ENCODE measurements at regions not wholly inside any gene's neighbourhood (a gene's known extent, or its start where the extent isn't known, plus 50 kb on each side); places are given as distances from the start of the nearest gene placed in this dataset.

GRCh38 chr9:90012949-90013348, 408.1 kb downstream of the GADD45G start:
- no peak for DNase-seq

- no peak for DNase-seq
Observed at GRCh38 chr9:90013778-90014177, 409.0 kb downstream of the GADD45G start.

GRCh38 chr9:90014421-90014820, 409.6 kb downstream of the GADD45G start:
- no peak for DNase-seq

- DNase-seq, result no peak
Observed at GRCh38 chr9:90016272-90016671, 411.5 kb downstream of the GADD45G start.

- DNase-seq, result no peak
Observed at GRCh38 chr9:90017679-90018078, 412.9 kb downstream of the GADD45G start.

GRCh38 chr9:90018688-90019087, 413.9 kb downstream of the GADD45G start:
- no peak for DNase-seq

GRCh38 chr9:90019626-90020025, 414.8 kb downstream of the GADD45G start:
- DNase-seq, result no peak

- DNase-seq, result no peak
Observed at GRCh38 chr9:90020276-90020871, 415.6 kb downstream of the GADD45G start.

- no peak for DNase-seq
Observed at GRCh38 chr9:90021216-90021906, 416.5 kb downstream of the GADD45G start.

GRCh38 chr9:90022474-90022873, 417.7 kb downstream of the GADD45G start:
- DNase-seq, result no peak

- DNase-seq, result no peak
Observed at GRCh38 chr9:90023861-90024260, 419.0 kb downstream of the GADD45G start.

GRCh38 chr9:90024409-90024808, 419.6 kb downstream of the GADD45G start:
- DNase-seq, result no peak

GRCh38 chr9:90024823-90025222, 420.0 kb downstream of the GADD45G start:
- no peak for DNase-seq

- DNase-seq, result no peak
Observed at GRCh38 chr9:90025816-90026215, 421.0 kb downstream of the GADD45G start.

- no peak for DNase-seq
Observed at GRCh38 chr9:90027296-90027790, 422.5 kb downstream of the GADD45G start.

- no peak for DNase-seq
Observed at GRCh38 chr9:90029386-90029785, 424.6 kb downstream of the GADD45G start.

- no peak for DNase-seq
Observed at GRCh38 chr9:90029996-90030395, 425.2 kb downstream of the GADD45G start.

- DNase-seq, result no peak
Observed at GRCh38 chr9:90032296-90033027, 427.6 kb downstream of the GADD45G start.

- no peak for DNase-seq
Observed at GRCh38 chr9:90033028-90033650, 428.3 kb downstream of the GADD45G start.

- no peak for DNase-seq
Observed at GRCh38 chr9:90034071-90034470, 429.3 kb downstream of the GADD45G start.

GRCh38 chr9:90035471-90035870, 430.7 kb downstream of the GADD45G start:
- no peak for DNase-seq

GRCh38 chr9:90037146-90037797, 432.5 kb downstream of the GADD45G start:
- DNase-seq, result no peak

- DNase-seq, result no peak
Observed at GRCh38 chr9:90038763-90039162, 434.0 kb downstream of the GADD45G start.
